ENCODE measurements at regions not wholly inside any gene's neighbourhood (a gene's known extent, or its start where the extent isn't known, plus 50 kb on each side); places are given as distances from the start of the nearest gene placed in this dataset.
"Not testable (repeated sequence)": the region's sequence is repeated elsewhere in the genome, so short reads cannot be mapped to it uniquely, and the experiment has no call there.

DNA sequence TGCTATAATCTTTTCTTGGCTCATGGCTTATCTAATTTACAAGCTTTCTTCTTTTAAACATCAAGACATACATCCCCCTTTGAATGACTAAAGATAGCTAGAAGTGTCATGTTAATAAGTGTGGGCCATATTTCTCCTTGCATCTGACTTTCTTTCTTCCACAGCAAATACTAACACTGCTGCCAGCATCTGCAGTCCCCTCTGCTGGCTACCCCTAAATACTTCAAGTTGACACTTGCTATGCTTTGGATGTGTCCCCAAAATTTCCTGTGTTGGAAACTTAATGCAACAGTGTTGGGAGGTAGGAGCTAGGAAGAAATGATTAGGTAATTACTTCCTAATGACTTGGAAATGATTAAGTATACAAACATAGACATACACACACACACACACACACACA, 459.0 kb upstream of the ST8SIA4 start:
- Histone ChIP-seq H3K27ac (ENCODE audit: low read length) (no peak overlapping the region), H3K4me1 (ENCODE audit: control insufficient read depth in 1 of 2, insufficient read depth in 2 of 2, low read length in 2 of 2) (no peaks in the 10 kb centered on the region), H3K9me3 (ENCODE audit: control insufficient read depth in 1 of 2, low read length in 2 of 2) (no peaks in the 10 kb centered on the region), H3K27me3 (ENCODE audit: low read depth, low read length) (no peaks in the 10 kb centered on the region), H3K36me3 (ENCODE audit: control insufficient read depth in 1 of 2, insufficient read depth in 2 of 2, low read length in 2 of 2) (no peaks in the 10 kb centered on the region), H3K4me3 (ENCODE audit: low read depth in 1 of 2, low read length in 2 of 2) (no peak overlapping the region)

DNA sequence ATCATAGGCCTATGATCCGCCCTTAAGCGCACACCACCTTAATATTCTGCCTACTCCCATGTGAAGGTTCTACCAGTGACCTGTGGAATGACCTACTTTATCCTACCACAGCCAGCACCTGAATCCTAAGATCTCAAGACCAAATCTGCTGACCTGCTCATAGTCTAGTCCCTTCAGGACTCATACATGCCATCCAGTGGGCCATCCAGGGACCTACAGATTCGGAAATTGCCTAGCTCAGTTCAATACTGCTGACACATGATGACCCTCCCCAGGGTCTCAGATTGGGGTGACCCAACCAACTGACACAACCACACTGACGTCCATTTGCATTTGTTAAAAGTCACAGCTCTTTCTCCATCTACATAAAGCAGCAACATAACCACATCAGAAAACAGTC, 443.8 kb upstream of the ST8SIA4 start:
- H3K4me3 ChIP-seq (ENCODE audit: low read depth in 1 of 2, low read length in 2 of 2), result no peak overlapping the region

DNA sequence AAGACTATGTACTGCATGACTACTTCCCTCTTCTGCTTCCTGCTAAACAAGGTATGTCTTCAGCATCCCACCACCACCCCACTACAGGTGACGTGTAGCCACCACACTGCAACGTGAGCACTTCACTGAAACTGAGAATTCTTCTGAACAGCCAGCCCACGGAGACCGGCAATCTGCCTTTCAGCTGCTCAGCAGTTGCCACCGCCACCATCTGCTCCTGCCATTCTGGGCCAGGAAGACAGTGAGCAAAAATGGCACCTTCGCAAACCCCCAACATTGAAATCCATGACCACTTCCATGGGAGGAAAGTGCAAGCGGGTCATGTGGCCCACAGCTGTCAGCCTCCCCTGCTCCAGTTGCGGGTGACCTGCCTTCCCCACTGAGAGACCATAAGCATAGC, 443.4 kb upstream of the ST8SIA4 start:
- Histone ChIP-seq H3K4me1 (ENCODE audit: control insufficient read depth in 1 of 2, insufficient read depth in 2 of 2, low read length in 2 of 2) (no peaks in the 10 kb centered on the region), H3K4me3 (ENCODE audit: low read depth in 1 of 2, low read length in 2 of 2) (no peak overlapping the region), H3K9me3 (ENCODE audit: control insufficient read depth in 1 of 2, low read length in 2 of 2) (peaks cover 3 to 6% of the 10 kb centered on the region in 2 donors), H3K36me3 (ENCODE audit: control insufficient read depth in 1 of 2, insufficient read depth in 2 of 2, low read length in 2 of 2) (no peaks in the 10 kb centered on the region), H3K27ac (ENCODE audit: low read length) (no peak overlapping the region), H3K27me3 (ENCODE audit: low read depth, low read length) (no peaks in the 10 kb centered on the region)

More for the DNA sequence above, 443.8 kb upstream of the ST8SIA4 start:
- Histone ChIP-seq H3K27ac (ENCODE audit: low read length) (no peak overlapping the region), H3K9me3 (ENCODE audit: control insufficient read depth in 1 of 2, low read length in 2 of 2) (peaks cover 3 to 6% of the 10 kb centered on the region in 2 donors), H3K27me3 (ENCODE audit: low read depth, low read length) (no peaks in the 10 kb centered on the region), H3K36me3 (ENCODE audit: control insufficient read depth in 1 of 2, insufficient read depth in 2 of 2, low read length in 2 of 2) (no peaks in the 10 kb centered on the region), H3K4me1 (ENCODE audit: control insufficient read depth in 1 of 2, insufficient read depth in 2 of 2, low read length in 2 of 2) (no peaks in the 10 kb centered on the region)

DNA sequence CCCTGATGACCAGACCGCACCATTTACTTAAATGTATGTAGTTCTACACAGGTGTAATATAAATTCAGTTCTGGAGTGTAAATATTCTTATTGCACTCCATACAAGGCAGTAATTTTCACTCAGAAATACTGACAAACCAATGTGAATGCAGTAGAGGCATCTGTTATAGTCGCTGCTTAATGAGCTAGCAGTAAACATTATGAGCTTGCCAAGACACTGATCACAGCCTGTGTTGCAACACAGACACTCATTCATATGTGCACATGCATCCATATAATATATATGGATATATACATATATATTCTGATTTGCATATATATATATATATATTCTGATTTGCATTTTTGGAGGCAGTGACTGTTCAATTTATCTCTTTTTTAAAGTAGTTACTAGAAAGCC, 435.1 kb upstream of the ST8SIA4 start:
- no peaks in the 10 kb centered on the region for H3K36me3 ChIP-seq (ENCODE audit: control insufficient read depth in 1 of 2, insufficient read depth in 2 of 2, low read length in 2 of 2)
- no peaks in the 10 kb centered on the region for H3K4me1 ChIP-seq (ENCODE audit: control insufficient read depth in 1 of 2, insufficient read depth in 2 of 2, low read length in 2 of 2)
- H3K4me3 ChIP-seq (ENCODE audit: low read depth in 1 of 2, low read length in 2 of 2), result no peak overlapping the region
- H3K27ac ChIP-seq (ENCODE audit: low read length), result no peak overlapping the region
- no peaks in the 10 kb centered on the region for H3K27me3 ChIP-seq (ENCODE audit: low read depth, low read length)
- no peaks in the 10 kb centered on the region for H3K9me3 ChIP-seq (ENCODE audit: control insufficient read depth in 1 of 2, low read length in 2 of 2)

DNA sequence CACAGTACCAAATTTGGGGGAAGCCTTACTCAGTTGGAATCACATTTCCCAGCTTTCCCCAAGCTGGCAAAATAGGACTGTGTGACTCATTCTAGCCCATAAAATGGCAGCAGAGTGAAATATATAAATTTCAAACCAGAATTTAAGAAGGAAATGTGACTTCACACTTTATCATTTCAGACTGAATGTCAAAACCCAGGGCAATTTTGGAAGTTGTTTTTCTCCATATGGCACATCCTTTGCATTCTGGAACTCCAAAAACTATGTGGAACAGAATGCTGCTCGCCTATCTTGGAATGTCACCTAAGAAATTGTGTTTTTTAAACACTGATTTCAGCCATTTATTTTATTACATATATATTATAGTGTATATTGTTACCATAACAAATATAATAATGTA, 424.7 kb upstream of the ST8SIA4 start:
- Histone ChIP-seq H3K9me3 (ENCODE audit: control insufficient read depth in 1 of 2, low read length in 2 of 2) (peaks cover 0 to 5% of the 10 kb centered on the region in 2 donors), H3K4me3 (ENCODE audit: low read depth in 1 of 2, low read length in 2 of 2) (no peak overlapping the region), H3K4me1 (ENCODE audit: control insufficient read depth in 1 of 2, insufficient read depth in 2 of 2, low read length in 2 of 2) (no peaks in the 10 kb centered on the region), H3K27ac (ENCODE audit: low read length) (no peak overlapping the region), H3K27me3 (ENCODE audit: low read depth, low read length) (no peaks in the 10 kb centered on the region), H3K36me3 (ENCODE audit: control insufficient read depth in 1 of 2, insufficient read depth in 2 of 2, low read length in 2 of 2) (no peaks in the 10 kb centered on the region)

DNA sequence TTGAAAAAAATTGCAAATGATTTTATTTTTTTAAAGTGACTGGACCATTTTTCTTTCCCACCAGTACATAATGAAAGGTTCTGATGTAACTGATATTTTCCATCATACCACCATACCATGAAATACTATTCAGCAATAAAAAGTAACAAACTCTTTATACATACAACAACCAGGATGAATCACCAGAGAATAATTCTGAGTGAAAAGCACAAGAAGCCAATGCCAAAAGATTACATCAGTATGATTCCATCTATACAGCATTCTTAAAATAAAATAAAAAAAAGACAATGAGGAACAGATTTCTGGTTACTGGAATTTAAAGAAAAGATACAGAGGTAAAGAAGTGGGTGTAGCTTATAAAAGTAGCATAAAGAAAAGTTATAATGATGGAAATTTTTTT, 423.7 kb upstream of the ST8SIA4 start:
- Histone ChIP-seq H3K27ac (ENCODE audit: low read length) (no peak overlapping the region), H3K9me3 (ENCODE audit: control insufficient read depth in 1 of 2, low read length in 2 of 2) (peaks cover 0 to 5% of the 10 kb centered on the region in 2 donors), H3K27me3 (ENCODE audit: low read depth, low read length) (no peaks in the 10 kb centered on the region), H3K4me3 (ENCODE audit: low read depth in 1 of 2, low read length in 2 of 2) (no peak overlapping the region), H3K36me3 (ENCODE audit: control insufficient read depth in 1 of 2, insufficient read depth in 2 of 2, low read length in 2 of 2) (no peaks in the 10 kb centered on the region), H3K4me1 (ENCODE audit: control insufficient read depth in 1 of 2, insufficient read depth in 2 of 2, low read length in 2 of 2) (no peaks in the 10 kb centered on the region)

DNA sequence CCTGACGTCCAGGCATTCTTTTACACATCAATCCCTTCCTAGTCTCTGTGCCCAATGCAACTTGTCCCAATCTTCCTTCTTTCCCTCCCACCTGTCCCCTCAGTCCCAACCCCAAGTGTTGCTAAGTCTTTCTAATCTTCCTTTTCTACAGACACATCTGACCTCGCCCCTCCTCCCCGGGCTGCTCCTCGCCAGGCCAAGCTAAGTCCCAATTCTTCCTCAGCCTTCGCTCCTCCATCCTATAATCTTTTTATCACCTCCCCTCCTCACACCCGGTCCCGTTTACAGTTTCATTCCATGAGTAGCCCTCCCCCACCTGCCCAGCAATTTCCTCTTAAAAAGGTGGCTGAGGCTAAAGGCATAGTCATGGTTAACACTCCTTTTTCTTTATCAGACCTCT, 413.3 kb upstream of the ST8SIA4 start:
- not testable (repeated sequence) for H3K4me3 ChIP-seq (ENCODE audit: low read depth in 1 of 2, low read length in 2 of 2); H3K4me1 ChIP-seq (ENCODE audit: control insufficient read depth in 1 of 2, insufficient read depth in 2 of 2, low read length in 2 of 2); H3K27ac ChIP-seq (ENCODE audit: low read length); H3K9me3 ChIP-seq (ENCODE audit: control insufficient read depth in 1 of 2, low read length in 2 of 2); H3K27me3 ChIP-seq (ENCODE audit: low read depth, low read length); H3K36me3 ChIP-seq (ENCODE audit: control insufficient read depth in 1 of 2, insufficient read depth in 2 of 2, low read length in 2 of 2)

DNA sequence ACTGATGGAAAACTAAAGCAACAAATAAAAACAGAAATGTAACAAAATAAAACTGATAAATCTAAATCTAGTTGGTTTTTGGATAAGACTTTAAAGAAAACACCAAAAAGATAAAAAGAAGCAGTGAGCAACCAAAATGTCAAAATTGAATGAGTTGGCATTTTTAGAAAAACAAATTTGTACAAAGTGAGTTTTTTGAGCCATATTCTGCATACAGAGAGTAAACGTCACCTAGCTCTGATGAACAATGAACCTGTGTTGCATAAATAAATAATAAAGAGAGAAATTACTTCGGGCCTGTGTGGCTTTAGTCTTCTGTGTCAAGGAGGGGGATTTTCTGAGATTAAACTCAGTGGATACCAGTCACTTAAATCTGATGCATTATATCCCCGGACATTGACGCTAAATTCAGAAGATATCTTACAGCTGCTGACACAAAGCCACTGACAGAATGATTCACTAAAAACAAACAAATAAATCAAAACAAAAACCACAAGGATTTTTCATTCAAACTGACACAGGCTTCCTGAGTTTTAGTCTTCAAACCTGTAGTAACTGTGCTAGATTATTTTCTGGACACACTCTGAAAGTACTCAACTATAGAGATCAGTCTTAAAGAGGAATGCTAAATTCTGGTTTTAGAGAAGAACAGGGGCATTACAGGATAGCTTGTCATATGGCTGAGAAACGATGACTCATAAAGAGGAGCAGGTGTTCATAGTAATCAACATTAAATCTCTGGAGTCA, 403.5 kb upstream of the ST8SIA4 start:
- Histone ChIP-seq H3K27ac (ENCODE audit: low read length) (no peak overlapping the region), H3K27me3 (ENCODE audit: low read depth, low read length) (no peaks in the 10 kb centered on the region), H3K9me3 (ENCODE audit: control insufficient read depth in 1 of 2, low read length in 2 of 2) (no peaks in the 10 kb centered on the region), H3K36me3 (ENCODE audit: control insufficient read depth in 1 of 2, insufficient read depth in 2 of 2, low read length in 2 of 2) (no peaks in the 10 kb centered on the region), H3K4me3 (ENCODE audit: low read depth in 1 of 2, low read length in 2 of 2) (no peak overlapping the region), H3K4me1 (ENCODE audit: control insufficient read depth in 1 of 2, insufficient read depth in 2 of 2, low read length in 2 of 2) (no peaks in the 10 kb centered on the region)

DNA sequence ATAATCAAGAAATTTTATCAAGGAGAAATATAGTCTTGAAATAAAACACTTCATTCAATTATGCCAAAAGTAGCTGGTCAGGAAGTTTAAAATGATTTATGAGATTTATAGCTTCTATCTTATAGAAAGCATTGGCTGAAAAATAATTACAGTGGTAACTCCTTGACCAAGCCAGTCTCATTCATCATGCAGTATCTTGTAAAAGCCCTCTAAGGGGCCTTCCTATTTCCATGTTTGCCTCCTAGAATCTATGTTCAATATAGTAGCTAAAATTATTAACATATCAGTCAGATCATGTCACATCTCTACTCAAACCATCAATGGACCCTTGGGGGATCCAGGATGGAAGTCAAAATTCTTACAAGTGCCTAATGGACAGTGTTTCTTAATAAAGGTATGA, 393.4 kb upstream of the ST8SIA4 start:
- Histone ChIP-seq H3K27ac (ENCODE audit: low read length) (no peak overlapping the region), H3K27me3 (ENCODE audit: low read depth, low read length) (no peaks in the 10 kb centered on the region), H3K4me3 (ENCODE audit: low read depth in 1 of 2, low read length in 2 of 2) (no peak overlapping the region), H3K9me3 (ENCODE audit: control insufficient read depth in 1 of 2, low read length in 2 of 2) (no peaks in the 10 kb centered on the region), H3K36me3 (ENCODE audit: control insufficient read depth in 1 of 2, insufficient read depth in 2 of 2, low read length in 2 of 2) (no peaks in the 10 kb centered on the region), H3K4me1 (ENCODE audit: control insufficient read depth in 1 of 2, insufficient read depth in 2 of 2, low read length in 2 of 2) (no peaks in the 10 kb centered on the region)

DNA sequence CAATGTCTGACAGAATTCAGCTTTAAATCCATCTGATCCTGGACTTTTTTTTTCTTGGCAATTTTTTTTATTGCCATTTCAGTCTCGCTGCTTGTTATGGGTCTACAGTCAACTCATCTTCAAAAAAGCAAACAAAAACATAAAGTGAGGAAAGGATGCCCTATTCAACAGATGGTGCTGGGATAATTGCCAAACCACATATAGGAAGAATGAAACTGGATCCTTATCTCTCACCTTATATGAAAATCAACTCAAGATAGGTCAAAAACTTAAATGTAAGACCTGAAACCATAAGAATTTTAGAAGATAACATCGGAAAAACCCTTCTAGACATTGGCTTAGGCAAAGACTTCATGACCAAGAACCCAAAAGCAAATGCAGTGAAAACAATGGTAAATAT, 389.1 kb upstream of the ST8SIA4 start:
- no peak overlapping the region for H3K4me3 ChIP-seq (ENCODE audit: low read depth in 1 of 2, low read length in 2 of 2)
- H3K4me1 ChIP-seq (ENCODE audit: control insufficient read depth in 1 of 2, insufficient read depth in 2 of 2, low read length in 2 of 2), result no peaks in the 10 kb centered on the region
- no peaks in the 10 kb centered on the region for H3K27me3 ChIP-seq (ENCODE audit: low read depth, low read length)
- H3K27ac ChIP-seq (ENCODE audit: low read length), result no peak overlapping the region
- no peaks in the 10 kb centered on the region for H3K9me3 ChIP-seq (ENCODE audit: control insufficient read depth in 1 of 2, low read length in 2 of 2)
- H3K36me3 ChIP-seq (ENCODE audit: control insufficient read depth in 1 of 2, insufficient read depth in 2 of 2, low read length in 2 of 2), result no peaks in the 10 kb centered on the region

DNA sequence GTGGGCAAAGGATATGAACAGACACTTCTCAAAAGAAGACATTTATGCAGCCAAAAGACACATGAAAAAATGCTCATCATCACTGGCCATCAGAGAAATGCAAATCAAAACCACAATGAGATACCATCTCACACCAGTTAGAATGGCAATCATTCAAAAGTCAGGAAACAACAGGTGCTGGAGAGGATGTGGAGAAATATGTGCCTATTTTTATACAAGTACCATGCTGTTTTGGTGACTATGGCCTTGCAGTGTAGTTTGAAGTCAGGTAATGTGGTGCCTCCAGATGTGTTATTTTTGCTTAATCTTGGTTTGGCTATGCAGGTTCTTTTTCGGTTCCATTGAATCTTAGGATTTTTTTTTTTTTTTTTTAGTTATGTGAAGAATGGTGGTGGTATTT, 387.7 kb upstream of the ST8SIA4 start:
- not testable (repeated sequence) for H3K9me3 ChIP-seq (ENCODE audit: control insufficient read depth in 1 of 2, low read length in 2 of 2); H3K4me3 ChIP-seq (ENCODE audit: low read depth in 1 of 2, low read length in 2 of 2); H3K4me1 ChIP-seq (ENCODE audit: control insufficient read depth in 1 of 2, insufficient read depth in 2 of 2, low read length in 2 of 2); H3K27me3 ChIP-seq (ENCODE audit: low read depth, low read length); H3K27ac ChIP-seq (ENCODE audit: low read length); H3K36me3 ChIP-seq (ENCODE audit: control insufficient read depth in 1 of 2, insufficient read depth in 2 of 2, low read length in 2 of 2)

DNA sequence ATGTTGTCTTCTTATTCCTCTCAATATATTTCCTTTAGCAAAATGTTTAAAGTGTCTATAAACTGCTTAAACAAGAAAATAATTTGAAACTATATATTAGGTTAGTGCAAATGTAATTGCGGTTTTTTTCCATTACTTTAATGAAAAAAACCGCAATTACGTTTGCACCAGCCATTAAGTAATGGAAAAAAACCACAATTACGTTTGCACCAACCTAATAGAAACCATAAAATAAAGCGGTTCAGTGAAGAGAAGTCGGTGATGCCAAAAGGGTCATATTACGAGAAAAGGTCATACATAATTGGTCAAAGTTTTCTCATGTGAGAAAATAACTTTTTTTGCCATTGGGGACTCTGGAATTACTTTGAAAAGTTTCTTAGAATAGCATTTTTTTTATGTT, 385.6 kb upstream of the ST8SIA4 start:
- H3K4me1 ChIP-seq (ENCODE audit: control insufficient read depth in 1 of 2, insufficient read depth in 2 of 2, low read length in 2 of 2), result no peaks in the 10 kb centered on the region
- no peaks in the 10 kb centered on the region for H3K9me3 ChIP-seq (ENCODE audit: control insufficient read depth in 1 of 2, low read length in 2 of 2)
- H3K36me3 ChIP-seq (ENCODE audit: control insufficient read depth in 1 of 2, insufficient read depth in 2 of 2, low read length in 2 of 2), result no peaks in the 10 kb centered on the region
- no peaks in the 10 kb centered on the region for H3K27me3 ChIP-seq (ENCODE audit: low read depth, low read length)
- no peak overlapping the region for H3K27ac ChIP-seq (ENCODE audit: low read length)
- no peak overlapping the region for H3K4me3 ChIP-seq (ENCODE audit: low read depth in 1 of 2, low read length in 2 of 2)
